ENCODE measurements at regions not wholly inside any gene's neighbourhood (a gene's known extent, or its start where the extent isn't known, plus 50 kb on each side); places are given as distances from the start of the nearest gene placed in this dataset.

DNA sequence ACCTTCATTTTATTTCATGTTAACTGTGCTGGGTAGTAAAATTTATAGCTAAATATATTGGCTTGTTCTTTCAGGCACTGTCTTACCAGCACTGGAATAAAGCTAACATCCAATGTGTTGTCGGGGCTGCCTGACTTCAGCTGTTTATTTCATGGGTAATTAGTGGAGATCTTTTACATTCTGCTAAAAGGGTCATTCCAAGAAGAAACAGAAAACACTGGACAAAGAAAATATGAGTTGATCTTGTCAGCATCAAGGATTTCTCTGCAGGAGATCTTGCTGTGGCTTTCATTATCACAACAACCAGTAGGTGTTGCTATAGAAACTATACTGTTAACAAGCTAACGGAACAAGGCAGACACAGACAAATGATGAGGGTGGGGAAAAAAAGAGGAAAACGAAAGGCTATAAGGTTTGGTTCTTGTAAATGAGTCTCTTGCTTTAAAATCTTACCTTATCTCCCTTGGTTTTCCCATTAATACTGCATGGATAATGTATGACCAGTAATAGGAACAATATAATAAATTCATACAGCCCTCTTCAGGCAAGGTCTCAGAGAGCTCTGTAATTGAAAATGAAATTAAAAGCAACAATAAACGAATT, 206.8 kb downstream of the SIM1 start:
- Histone ChIP-seq H3K9ac (ENCODE audit: low read length in 5 of 5) (no peak overlapping the region), H3K4me3 (ENCODE audit: low read depth in 1 of 5, low read length in 5 of 5) (no peak overlapping the region), H3K27me3 (ENCODE audit: control insufficient read depth in 5 of 5, insufficient read depth in 4 of 5, low read length in 5 of 5) (no peaks in the 10 kb centered on the region), H3K36me3 (ENCODE audit: control insufficient read depth in 5 of 5, insufficient read depth in 5 of 5, low read length in 5 of 5) (no peaks in the 10 kb centered on the region), H3K4me1 (ENCODE audit: control insufficient read depth in 5 of 5, insufficient read depth in 5 of 5, low read length in 5 of 5) (no peaks in the 10 kb centered on the region), H3K27ac (ENCODE audit: low read depth, low read length) (no peak overlapping the region), H3K9me3 (ENCODE audit: control insufficient read depth in 5 of 5, low read length in 5 of 5) (no peaks in the 10 kb centered on the region)

DNA sequence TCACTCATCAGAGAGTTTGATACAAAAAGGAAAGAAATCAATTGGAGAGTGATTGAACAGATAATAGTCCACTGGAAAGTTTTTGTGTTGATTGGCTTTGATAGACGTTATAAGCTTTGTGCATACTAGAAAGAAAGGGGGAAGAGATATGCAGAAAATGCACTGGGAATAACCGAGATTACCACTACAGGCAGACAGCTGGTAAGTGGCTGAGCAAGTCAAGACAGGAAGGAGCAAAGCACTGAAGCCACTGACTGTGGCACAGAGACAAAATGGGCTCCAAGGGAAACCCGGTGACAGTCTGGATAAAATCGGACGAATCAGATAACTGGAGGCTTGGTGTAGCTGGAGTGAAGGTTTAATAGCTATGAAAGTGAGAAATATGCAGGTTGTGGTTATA, 209.0 kb downstream of the SIM1 start:
- H3K9ac ChIP-seq (ENCODE audit: low read length in 5 of 5): no peak overlapping the region
- H3K9me3 ChIP-seq (ENCODE audit: control insufficient read depth in 5 of 5, low read length in 5 of 5): peaks cover 0 to 5% (median 0%) of the 10 kb centered on the region in 5 donors
- no peaks in the 10 kb centered on the region for H3K27me3 ChIP-seq (ENCODE audit: control insufficient read depth in 5 of 5, insufficient read depth in 4 of 5, low read length in 5 of 5)
- no peaks in the 10 kb centered on the region for H3K36me3 ChIP-seq (ENCODE audit: control insufficient read depth in 5 of 5, insufficient read depth in 5 of 5, low read length in 5 of 5)
- no peak overlapping the region for H3K27ac ChIP-seq (ENCODE audit: low read depth, low read length)
- H3K4me3 ChIP-seq (ENCODE audit: low read depth in 1 of 5, low read length in 5 of 5): no peak overlapping the region
- no peaks in the 10 kb centered on the region for H3K4me1 ChIP-seq (ENCODE audit: control insufficient read depth in 5 of 5, insufficient read depth in 5 of 5, low read length in 5 of 5)

DNA sequence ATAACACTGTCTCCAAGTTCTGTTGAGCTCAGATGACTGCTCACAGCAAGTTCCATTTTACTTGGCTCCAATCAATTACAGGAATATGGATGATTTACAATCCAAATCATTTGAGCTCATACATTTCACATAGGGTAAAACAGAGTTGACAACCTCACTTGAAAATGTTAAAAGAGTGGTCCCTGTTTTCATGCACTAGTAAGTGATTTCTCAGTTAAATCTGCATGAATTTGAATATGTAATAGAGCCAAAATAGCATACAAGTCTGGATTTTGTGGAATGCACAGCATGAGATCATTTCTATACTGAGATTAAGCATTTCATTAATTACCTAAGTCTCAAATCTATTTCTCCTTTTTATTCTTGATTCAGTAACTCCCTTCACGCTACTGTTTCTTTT, 217.6 kb downstream of the SIM1 start:
- H3K4me3 ChIP-seq (ENCODE audit: low read depth in 1 of 5, low read length in 5 of 5): no peak overlapping the region
- peak overlapping the region; percentile 51 for H3K27ac ChIP-seq (ENCODE audit: low read depth, low read length)
- no peak overlapping the region for H3K9ac ChIP-seq (ENCODE audit: low read length in 5 of 5)
- no peaks in the 10 kb centered on the region for H3K36me3 ChIP-seq (ENCODE audit: control insufficient read depth in 5 of 5, insufficient read depth in 5 of 5, low read length in 5 of 5)
- H3K4me1 ChIP-seq (ENCODE audit: control insufficient read depth in 5 of 5, insufficient read depth in 5 of 5, low read length in 5 of 5): peaks cover 0 to 17% (median 2%) of the 10 kb centered on the region in 5 donors
- H3K9me3 ChIP-seq (ENCODE audit: control insufficient read depth in 5 of 5, low read length in 5 of 5): peaks cover 0 to 5% (median 0%) of the 10 kb centered on the region in 5 donors
- H3K27me3 ChIP-seq (ENCODE audit: control insufficient read depth in 5 of 5, insufficient read depth in 4 of 5, low read length in 5 of 5): no peaks in the 10 kb centered on the region

DNA sequence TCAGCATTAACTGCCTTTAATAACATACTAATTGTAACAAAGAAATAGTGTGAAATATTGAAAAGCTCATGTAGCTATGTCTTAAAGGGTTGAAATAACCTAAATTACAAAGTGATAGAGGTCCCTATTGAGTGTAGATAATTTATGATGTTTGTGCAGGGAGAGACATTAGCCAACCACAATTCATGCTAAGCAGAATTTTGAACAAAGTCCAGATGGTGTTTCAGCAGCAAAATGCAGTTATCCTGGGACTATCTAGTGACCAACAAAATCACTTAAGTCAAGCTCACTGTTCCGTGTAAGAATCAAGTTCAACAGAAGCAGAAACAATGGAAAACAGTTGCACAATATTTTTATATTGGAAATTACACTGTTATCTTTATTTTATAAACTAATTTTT, 218.5 kb downstream of the SIM1 start:
- peaks cover 0 to 17% (median 2%) of the 10 kb centered on the region in 5 donors for H3K4me1 ChIP-seq (ENCODE audit: control insufficient read depth in 5 of 5, insufficient read depth in 5 of 5, low read length in 5 of 5)
- H3K4me3 ChIP-seq (ENCODE audit: low read depth in 1 of 5, low read length in 5 of 5): no peak overlapping the region
- no peak overlapping the region for H3K9ac ChIP-seq (ENCODE audit: low read length in 5 of 5)
- no peak overlapping the region for H3K27ac ChIP-seq (ENCODE audit: low read depth, low read length)
- H3K27me3 ChIP-seq (ENCODE audit: control insufficient read depth in 5 of 5, insufficient read depth in 4 of 5, low read length in 5 of 5): no peaks in the 10 kb centered on the region
- H3K36me3 ChIP-seq (ENCODE audit: control insufficient read depth in 5 of 5, insufficient read depth in 5 of 5, low read length in 5 of 5): no peaks in the 10 kb centered on the region
- H3K9me3 ChIP-seq (ENCODE audit: control insufficient read depth in 5 of 5, low read length in 5 of 5): peaks cover 0 to under 1% (median 0%) of the 10 kb centered on the region in 5 donors

DNA sequence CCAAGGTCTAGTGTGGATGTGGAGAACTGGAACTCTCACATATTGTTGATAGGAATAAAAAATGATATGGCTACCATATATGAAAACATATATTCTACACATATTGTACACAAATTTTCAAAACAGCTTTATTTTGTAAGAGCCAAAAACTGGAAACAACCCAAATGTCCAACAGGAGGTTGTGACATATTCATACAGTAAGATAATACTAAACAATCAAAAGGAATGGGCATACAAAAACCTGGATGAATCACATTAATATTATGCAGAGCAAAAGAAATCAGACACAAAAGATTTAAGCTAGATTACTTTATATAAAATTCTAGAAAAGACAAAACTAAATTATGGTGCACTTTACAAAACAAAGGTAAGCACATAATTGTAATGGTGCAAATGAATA, 223.9 kb downstream of the SIM1 start:
- H3K9ac ChIP-seq (ENCODE audit: low read length in 5 of 5): no peak overlapping the region
- H3K4me3 ChIP-seq (ENCODE audit: low read depth in 1 of 5, low read length in 5 of 5): no peak overlapping the region
- no peak overlapping the region for H3K27ac ChIP-seq (ENCODE audit: low read depth, low read length)
- H3K9me3 ChIP-seq (ENCODE audit: control insufficient read depth in 5 of 5, low read length in 5 of 5): no peaks in the 10 kb centered on the region
- H3K27me3 ChIP-seq (ENCODE audit: control insufficient read depth in 5 of 5, insufficient read depth in 4 of 5, low read length in 5 of 5): no peaks in the 10 kb centered on the region
- H3K36me3 ChIP-seq (ENCODE audit: control insufficient read depth in 5 of 5, insufficient read depth in 5 of 5, low read length in 5 of 5): no peaks in the 10 kb centered on the region
- H3K4me1 ChIP-seq (ENCODE audit: control insufficient read depth in 5 of 5, insufficient read depth in 5 of 5, low read length in 5 of 5): no peaks in the 10 kb centered on the region

DNA sequence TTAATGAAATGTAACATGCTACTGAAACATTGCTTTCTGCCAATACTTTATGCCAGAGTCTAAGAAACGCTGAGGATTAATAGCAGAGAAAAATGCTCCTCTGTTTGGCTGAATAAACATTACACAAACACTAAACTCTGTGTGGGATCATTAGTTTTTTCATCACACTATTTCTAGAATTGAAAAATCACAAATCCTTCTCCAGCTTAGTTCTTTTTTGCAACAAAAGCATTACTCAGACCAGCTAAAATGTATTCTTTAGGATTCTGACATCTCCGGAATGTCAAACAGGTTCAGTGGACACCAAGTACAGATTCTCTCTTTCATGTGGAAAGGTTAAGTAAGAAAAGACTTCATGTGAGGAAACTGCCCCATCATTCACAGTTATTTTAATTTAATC, 226.9 kb downstream of the SIM1 start:
- Histone ChIP-seq H3K9ac (ENCODE audit: low read length in 5 of 5) (no peak overlapping the region), H3K4me3 (ENCODE audit: low read depth in 1 of 5, low read length in 5 of 5) (no peak overlapping the region), H3K27me3 (ENCODE audit: control insufficient read depth in 5 of 5, insufficient read depth in 4 of 5, low read length in 5 of 5) (no peaks in the 10 kb centered on the region), H3K27ac (ENCODE audit: low read depth, low read length) (no peak overlapping the region), H3K36me3 (ENCODE audit: control insufficient read depth in 5 of 5, insufficient read depth in 5 of 5, low read length in 5 of 5) (no peaks in the 10 kb centered on the region), H3K4me1 (ENCODE audit: control insufficient read depth in 5 of 5, insufficient read depth in 5 of 5, low read length in 5 of 5) (peaks cover 0 to 7% (median 0%) of the 10 kb centered on the region in 5 donors), H3K9me3 (ENCODE audit: control insufficient read depth in 5 of 5, low read length in 5 of 5) (no peaks in the 10 kb centered on the region)

DNA sequence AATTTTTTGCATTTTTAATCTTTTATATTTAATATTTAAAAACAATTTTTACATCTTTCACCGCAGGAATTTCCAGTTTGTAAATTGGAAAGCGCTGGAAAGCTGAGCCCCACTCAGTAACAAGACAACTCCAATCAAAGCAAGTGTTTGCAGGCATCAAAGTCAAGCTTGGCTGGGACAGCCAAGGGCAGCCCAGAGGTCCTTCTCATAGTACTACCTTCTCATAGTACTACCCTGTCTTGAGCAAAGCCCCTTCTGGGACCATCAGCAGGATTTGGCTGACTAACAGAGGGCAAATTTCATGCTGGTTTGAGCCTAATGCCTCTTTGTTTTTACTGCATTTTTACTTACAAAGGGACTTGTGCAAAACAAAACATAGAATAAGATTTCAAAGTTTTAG, 228.3 kb downstream of the SIM1 start:
- H3K36me3 ChIP-seq (ENCODE audit: control insufficient read depth in 5 of 5, insufficient read depth in 5 of 5, low read length in 5 of 5): no peaks in the 10 kb centered on the region
- H3K9ac ChIP-seq (ENCODE audit: low read length in 5 of 5): no peak overlapping the region
- no peaks in the 10 kb centered on the region for H3K9me3 ChIP-seq (ENCODE audit: control insufficient read depth in 5 of 5, low read length in 5 of 5)
- H3K27me3 ChIP-seq (ENCODE audit: control insufficient read depth in 5 of 5, insufficient read depth in 4 of 5, low read length in 5 of 5): no peaks in the 10 kb centered on the region
- H3K4me3 ChIP-seq (ENCODE audit: low read depth in 1 of 5, low read length in 5 of 5): no peak overlapping the region
- no peak overlapping the region for H3K27ac ChIP-seq (ENCODE audit: low read depth, low read length)
- H3K4me1 ChIP-seq (ENCODE audit: control insufficient read depth in 5 of 5, insufficient read depth in 5 of 5, low read length in 5 of 5): peaks cover 0 to 8% (median 0%) of the 10 kb centered on the region in 5 donors

DNA sequence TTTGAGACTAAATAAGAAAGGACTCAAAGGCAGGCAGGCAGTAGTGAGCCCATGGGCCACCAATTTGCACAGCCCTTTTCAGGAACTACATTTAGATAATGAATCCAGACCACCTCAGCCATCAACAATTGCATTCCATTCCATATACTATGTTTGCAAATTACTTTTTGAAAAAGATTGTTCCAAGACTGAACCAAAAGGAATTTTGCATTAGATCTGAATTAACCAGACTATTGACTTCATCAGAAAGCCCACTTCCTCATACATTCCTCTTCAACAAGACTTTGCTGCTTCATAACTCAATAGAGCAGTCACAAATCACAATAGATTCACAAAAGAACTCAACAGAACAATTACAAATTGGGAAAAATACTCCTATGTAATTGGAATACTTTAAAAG, 229.1 kb downstream of the SIM1 start:
- Histone ChIP-seq H3K9ac (ENCODE audit: low read length in 5 of 5) (no peak overlapping the region), H3K4me1 (ENCODE audit: control insufficient read depth in 5 of 5, insufficient read depth in 5 of 5, low read length in 5 of 5) (peaks cover 0 to 15% (median 2%) of the 10 kb centered on the region in 5 donors), H3K27ac (ENCODE audit: low read depth, low read length) (no peak overlapping the region), H3K27me3 (ENCODE audit: control insufficient read depth in 5 of 5, insufficient read depth in 4 of 5, low read length in 5 of 5) (no peaks in the 10 kb centered on the region), H3K4me3 (ENCODE audit: low read depth in 1 of 5, low read length in 5 of 5) (no peak overlapping the region), H3K9me3 (ENCODE audit: control insufficient read depth in 5 of 5, low read length in 5 of 5) (no peaks in the 10 kb centered on the region), H3K36me3 (ENCODE audit: control insufficient read depth in 5 of 5, insufficient read depth in 5 of 5, low read length in 5 of 5) (no peaks in the 10 kb centered on the region)

DNA sequence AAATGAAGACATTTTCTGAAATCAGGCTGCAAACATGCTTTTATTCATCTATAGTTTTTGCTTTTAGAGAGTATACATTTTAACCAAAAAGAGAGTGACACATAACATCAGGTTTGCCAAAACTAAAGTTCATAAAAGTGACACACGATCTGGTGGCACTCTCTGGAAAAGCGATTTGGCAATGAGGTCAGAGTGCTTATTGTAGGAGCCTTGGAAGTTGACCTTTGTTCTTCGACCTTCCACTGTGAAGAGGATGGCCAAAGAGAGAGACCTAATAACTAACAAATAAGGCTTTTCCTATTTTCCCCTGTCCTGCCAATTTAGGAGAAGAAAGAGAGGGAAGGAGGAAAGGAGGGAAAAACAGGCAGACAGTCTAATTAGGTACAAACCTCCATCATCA, 230.1 kb downstream of the SIM1 start:
- peaks cover 2 to 22% (median 6%) of the 10 kb centered on the region in 5 donors for H3K4me1 ChIP-seq (ENCODE audit: control insufficient read depth in 5 of 5, insufficient read depth in 5 of 5, low read length in 5 of 5)
- H3K27me3 ChIP-seq (ENCODE audit: control insufficient read depth in 5 of 5, insufficient read depth in 4 of 5, low read length in 5 of 5): no peaks in the 10 kb centered on the region
- no peak overlapping the region for H3K9ac ChIP-seq (ENCODE audit: low read length in 5 of 5)
- no peaks in the 10 kb centered on the region for H3K9me3 ChIP-seq (ENCODE audit: control insufficient read depth in 5 of 5, low read length in 5 of 5)
- H3K27ac ChIP-seq (ENCODE audit: low read depth, low read length): no peak overlapping the region
- no peaks in the 10 kb centered on the region for H3K36me3 ChIP-seq (ENCODE audit: control insufficient read depth in 5 of 5, insufficient read depth in 5 of 5, low read length in 5 of 5)
- no peak overlapping the region for H3K4me3 ChIP-seq (ENCODE audit: low read depth in 1 of 5, low read length in 5 of 5)

DNA sequence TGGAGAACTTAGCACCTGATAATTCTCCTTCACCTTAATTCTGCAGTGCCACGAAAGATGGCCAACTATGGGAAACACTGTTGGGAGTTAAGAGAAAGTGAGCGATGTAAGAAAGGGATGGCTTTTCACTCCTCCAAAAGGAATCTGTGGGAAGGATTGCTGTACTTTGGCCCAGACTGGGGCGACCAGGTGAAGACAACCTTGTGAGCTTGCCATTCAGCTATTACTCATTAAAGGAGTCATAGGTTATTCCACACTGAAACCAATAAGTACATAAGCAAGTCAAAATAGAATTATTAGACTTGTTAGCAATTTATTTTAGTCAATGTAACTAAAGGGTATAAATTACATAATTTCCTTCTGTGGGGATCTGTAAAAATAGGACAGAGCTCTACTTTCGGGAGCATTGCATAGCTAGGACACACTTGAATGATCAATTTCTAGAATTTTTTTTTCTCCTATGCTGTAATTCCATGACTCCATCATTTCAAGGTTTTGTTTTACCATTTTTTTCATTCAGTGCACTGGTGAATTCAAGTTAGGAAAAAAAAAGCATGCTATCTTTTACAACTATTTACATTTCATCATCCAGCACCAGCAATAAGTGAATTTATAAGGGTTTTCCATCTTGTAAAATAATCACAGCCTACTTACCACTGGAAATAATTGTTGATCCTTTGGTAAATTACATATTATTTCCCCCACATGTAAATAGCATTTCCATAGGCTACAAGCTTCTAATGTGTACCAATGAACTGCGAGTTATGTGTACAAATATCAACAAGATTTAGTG, 231.7 kb downstream of the SIM1 start:
- no peaks in the 10 kb centered on the region for H3K9me3 ChIP-seq (ENCODE audit: control insufficient read depth in 5 of 5, low read length in 5 of 5)
- H3K9ac ChIP-seq (ENCODE audit: low read length in 5 of 5): no peak overlapping the region
- no peak overlapping the region for H3K4me3 ChIP-seq (ENCODE audit: low read depth in 1 of 5, low read length in 5 of 5)
- no peak overlapping the region for H3K27ac ChIP-seq (ENCODE audit: low read depth, low read length)
- no peaks in the 10 kb centered on the region for H3K36me3 ChIP-seq (ENCODE audit: control insufficient read depth in 5 of 5, insufficient read depth in 5 of 5, low read length in 5 of 5)
- no peaks in the 10 kb centered on the region for H3K27me3 ChIP-seq (ENCODE audit: control insufficient read depth in 5 of 5, insufficient read depth in 4 of 5, low read length in 5 of 5)
- H3K4me1 ChIP-seq (ENCODE audit: control insufficient read depth in 5 of 5, insufficient read depth in 5 of 5, low read length in 5 of 5): peaks cover 4 to 28% (median 14%) of the 10 kb centered on the region in 5 donors
